ENCODE measurements at regions not wholly inside any gene's neighbourhood (a gene's known extent, or its start where the extent isn't known, plus 50 kb on each side); places are given as distances from the start of the nearest gene placed in this dataset.

DNA sequence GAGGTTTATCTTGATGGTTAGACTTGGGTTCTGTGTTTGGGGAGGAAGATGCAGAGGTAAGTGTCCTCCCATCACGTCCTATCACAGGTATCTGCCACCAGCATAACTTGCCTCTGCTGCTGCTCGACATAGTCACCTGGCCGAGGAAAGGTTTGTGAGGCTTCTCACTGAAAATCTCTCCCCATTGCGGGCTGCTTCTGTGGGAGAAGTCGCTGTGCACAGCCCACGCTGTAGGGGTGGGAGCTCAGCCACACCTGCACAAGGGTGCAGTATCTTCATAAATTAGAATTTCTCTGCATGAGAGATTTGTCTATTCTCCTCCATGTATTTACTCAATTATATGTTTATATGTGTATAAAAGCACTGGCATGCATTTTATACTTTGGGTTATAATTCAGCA lies 415.7 kb upstream of the MYT1L start (continued):
- TF ChIP-seq BRD9 (IDR thresholded peaks at IDR 0.05; ENCODE audit: low read depth, partially characterized antibody) (no peak), NONO (IDR thresholded peaks at IDR 0.05; ENCODE audit: low read depth in 2 of 2, low read length in 1 of 2) (no peak), NFRKB (IDR thresholded peaks at IDR 0.05; ENCODE audit: low read depth) (no peak), ZNF830 (CRISPR knock-in tag; IDR thresholded peaks at IDR 0.05) (no peak), BRCA1 (IDR thresholded peaks at IDR 0.05) (no peak), BRCA1 (CRISPR knock-in tag; IDR thresholded peaks at IDR 0.05) (no peak), RAD51 (IDR thresholded peaks at IDR 0.05; ENCODE audit: borderline replicate concordance, low read depth) (no peak)
- TF ChIP-seq, protein P1, sequence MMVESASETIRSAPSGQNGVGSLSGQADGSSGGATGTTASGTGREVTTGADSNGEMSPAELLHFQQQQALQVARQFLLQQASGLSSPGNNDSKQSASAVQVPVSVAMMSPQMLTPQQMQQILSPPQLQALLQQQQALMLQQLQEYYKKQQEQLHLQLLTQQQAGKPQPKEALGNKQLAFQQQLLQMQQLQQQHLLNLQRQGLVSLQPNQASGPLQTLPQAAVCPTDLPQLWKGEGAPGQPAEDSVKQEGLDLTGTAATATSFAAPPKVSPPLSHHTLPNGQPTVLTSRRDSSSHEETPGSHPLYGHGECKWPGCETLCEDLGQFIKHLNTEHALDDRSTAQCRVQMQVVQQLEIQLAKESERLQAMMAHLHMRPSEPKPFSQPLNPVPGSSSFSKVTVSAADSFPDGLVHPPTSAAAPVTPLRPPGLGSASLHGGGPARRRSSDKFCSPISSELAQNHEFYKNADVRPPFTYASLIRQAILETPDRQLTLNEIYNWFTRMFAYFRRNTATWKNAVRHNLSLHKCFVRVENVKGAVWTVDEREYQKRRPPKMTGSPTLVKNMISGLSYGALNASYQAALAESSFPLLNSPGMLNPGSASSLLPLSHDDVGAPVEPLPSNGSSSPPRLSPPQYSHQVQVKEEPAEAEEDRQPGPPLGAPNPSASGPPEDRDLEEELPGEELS (CRISPR knock-in tag; IDR thresholded peaks at IDR 0.05; ENCODE audit: borderline replicate concordance) = no peak
- TF ChIP-seq, protein P2, sequence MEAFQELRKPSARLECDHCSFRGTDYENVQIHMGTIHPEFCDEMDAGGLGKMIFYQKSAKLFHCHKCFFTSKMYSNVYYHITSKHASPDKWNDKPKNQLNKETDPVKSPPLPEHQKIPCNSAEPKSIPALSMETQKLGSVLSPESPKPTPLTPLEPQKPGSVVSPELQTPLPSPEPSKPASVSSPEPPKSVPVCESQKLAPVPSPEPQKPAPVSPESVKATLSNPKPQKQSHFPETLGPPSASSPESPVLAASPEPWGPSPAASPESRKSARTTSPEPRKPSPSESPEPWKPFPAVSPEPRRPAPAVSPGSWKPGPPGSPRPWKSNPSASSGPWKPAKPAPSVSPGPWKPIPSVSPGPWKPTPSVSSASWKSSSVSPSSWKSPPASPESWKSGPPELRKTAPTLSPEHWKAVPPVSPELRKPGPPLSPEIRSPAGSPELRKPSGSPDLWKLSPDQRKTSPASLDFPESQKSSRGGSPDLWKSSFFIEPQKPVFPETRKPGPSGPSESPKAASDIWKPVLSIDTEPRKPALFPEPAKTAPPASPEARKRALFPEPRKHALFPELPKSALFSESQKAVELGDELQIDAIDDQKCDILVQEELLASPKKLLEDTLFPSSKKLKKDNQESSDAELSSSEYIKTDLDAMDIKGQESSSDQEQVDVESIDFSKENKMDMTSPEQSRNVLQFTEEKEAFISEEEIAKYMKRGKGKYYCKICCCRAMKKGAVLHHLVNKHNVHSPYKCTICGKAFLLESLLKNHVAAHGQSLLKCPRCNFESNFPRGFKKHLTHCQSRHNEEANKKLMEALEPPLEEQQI (IDR thresholded peaks at IDR 0.05) = no peak
- TF ChIP-seq, protein P3, sequence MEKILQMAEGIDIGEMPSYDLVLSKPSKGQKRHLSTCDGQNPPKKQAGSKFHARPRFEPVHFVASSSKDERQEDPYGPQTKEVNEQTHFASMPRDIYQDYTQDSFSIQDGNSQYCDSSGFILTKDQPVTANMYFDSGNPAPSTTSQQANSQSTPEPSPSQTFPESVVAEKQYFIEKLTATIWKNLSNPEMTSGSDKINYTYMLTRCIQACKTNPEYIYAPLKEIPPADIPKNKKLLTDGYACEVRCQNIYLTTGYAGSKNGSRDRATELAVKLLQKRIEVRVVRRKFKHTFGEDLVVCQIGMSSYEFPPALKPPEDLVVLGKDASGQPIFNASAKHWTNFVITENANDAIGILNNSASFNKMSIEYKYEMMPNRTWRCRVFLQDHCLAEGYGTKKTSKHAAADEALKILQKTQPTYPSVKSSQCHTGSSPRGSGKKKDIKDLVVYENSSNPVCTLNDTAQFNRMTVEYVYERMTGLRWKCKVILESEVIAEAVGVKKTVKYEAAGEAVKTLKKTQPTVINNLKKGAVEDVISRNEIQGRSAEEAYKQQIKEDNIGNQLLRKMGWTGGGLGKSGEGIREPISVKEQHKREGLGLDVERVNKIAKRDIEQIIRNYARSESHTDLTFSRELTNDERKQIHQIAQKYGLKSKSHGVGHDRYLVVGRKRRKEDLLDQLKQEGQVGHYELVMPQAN (IDR thresholded peaks at IDR 0.05; ENCODE audit: borderline replicate concordance) = no peak

Measured in K562 (cell line).